ENCODE measurements at regions not wholly inside any gene's neighbourhood (a gene's known extent, or its start where the extent isn't known, plus 50 kb on each side); places are given as distances from the start of the nearest gene placed in this dataset.
"Not testable (repeated sequence)": the region's sequence is repeated elsewhere in the genome, so short reads cannot be mapped to it uniquely, and the experiment has no call there.

- no peak for DNase-seq (ENCODE audit: low read depth in 4 of 4, low spot score in 3 of 4)
Measured at GRCh38 chr7:69114374-69114773, 483.9 kb upstream of the AUTS2 start.

GRCh38 chr7:69115788-69116187 lies 482.5 kb upstream of the AUTS2 start:
- DNase-seq (ENCODE audit: low read depth in 4 of 4, low spot score in 3 of 4), result no peak

GRCh38 chr7:69116196-69116595 lies 482.1 kb upstream of the AUTS2 start:
- not testable (repeated sequence) for DNase-seq (ENCODE audit: low read depth in 4 of 4, low spot score in 3 of 4)

GRCh38 chr7:69122953-69123352 lies 475.3 kb upstream of the AUTS2 start:
- no peak for DNase-seq (ENCODE audit: low read depth in 4 of 4, low spot score in 3 of 4)

GRCh38 chr7:69126896-69127479 lies 471.3 kb upstream of the AUTS2 start:
- no peak for DNase-seq (ENCODE audit: low read depth in 4 of 4, low spot score in 3 of 4)

- no peak for DNase-seq (ENCODE audit: low read depth in 4 of 4, low spot score in 3 of 4)
Measured at GRCh38 chr7:69129524-69129923, 468.8 kb upstream of the AUTS2 start.

GRCh38 chr7:69129951-69130350 lies 468.3 kb upstream of the AUTS2 start:
- DNase-seq (ENCODE audit: low read depth in 4 of 4, low spot score in 3 of 4), result no peak

- DNase-seq (ENCODE audit: low read depth in 4 of 4, low spot score in 3 of 4), result no peak
Measured at GRCh38 chr7:69130396-69130795, 467.9 kb upstream of the AUTS2 start.

- no peak for DNase-seq (ENCODE audit: low read depth in 4 of 4, low spot score in 3 of 4)
Measured at GRCh38 chr7:69134316-69134715, 464.0 kb upstream of the AUTS2 start.

- no peak for DNase-seq (ENCODE audit: low read depth in 4 of 4, low spot score in 3 of 4)
Measured at GRCh38 chr7:69147631-69148030, 450.6 kb upstream of the AUTS2 start.

- DNase-seq (ENCODE audit: low read depth in 4 of 4, low spot score in 3 of 4), result no peak
Measured at GRCh38 chr7:69149804-69150782, 448.2 kb upstream of the AUTS2 start.

- no peak for DNase-seq (ENCODE audit: low read depth in 4 of 4, low spot score in 3 of 4)
Measured at GRCh38 chr7:69162326-69162725, 435.9 kb upstream of the AUTS2 start.

GRCh38 chr7:69162931-69163670 lies 435.2 kb upstream of the AUTS2 start:
- DNase-seq (ENCODE audit: low read depth in 4 of 4, low spot score in 3 of 4), result no peak

GRCh38 chr7:69166979-69167516 lies 431.2 kb upstream of the AUTS2 start:
- DNase-seq (ENCODE audit: low read depth in 4 of 4, low spot score in 3 of 4), result no peak

GRCh38 chr7:69169386-69169785 lies 428.9 kb upstream of the AUTS2 start:
- DNase-seq (ENCODE audit: low read depth in 4 of 4, low spot score in 3 of 4), result no peak

- no peak for DNase-seq (ENCODE audit: low read depth in 4 of 4, low spot score in 3 of 4)
Measured at GRCh38 chr7:69172357-69173077, 425.8 kb upstream of the AUTS2 start.

- no peak for DNase-seq (ENCODE audit: low read depth in 4 of 4, low spot score in 3 of 4)
Measured at GRCh38 chr7:69173341-69173740, 424.9 kb upstream of the AUTS2 start.

GRCh38 chr7:69173846-69174245 lies 424.4 kb upstream of the AUTS2 start:
- DNase-seq (ENCODE audit: low read depth in 4 of 4, low spot score in 3 of 4), result no peak

- DNase-seq (ENCODE audit: low read depth in 4 of 4, low spot score in 3 of 4), result no peak
Measured at GRCh38 chr7:69176841-69177240, 421.4 kb upstream of the AUTS2 start.

- DNase-seq (ENCODE audit: low read depth in 4 of 4, low spot score in 3 of 4), result no peak
Measured at GRCh38 chr7:69177461-69177861, 420.8 kb upstream of the AUTS2 start.

Data from left renal pelvis (tissue), 4 donors.